K562 (cell line): ENCODE measurements at regions not wholly inside any gene's neighbourhood (a gene's known extent, or its start where the extent isn't known, plus 50 kb on each side); places are given as distances from the start of the nearest gene placed in this dataset.

Experiments
- CCNT2 ChIP-seq: IDR thresholded peaks from 2 replicates; pipeline ENCODE4 v1.6.1; 2011; ENCODE audit warnings: borderline replicate concordance, low read depth, mild to moderate bottlenecking, moderate library complexity, mixed read lengths, low read length; ENCODE audit not compliant: insufficient read length; ENCODE audit errors: extremely low read depth
- CTCF ChIP-seq, 3 experiments: IDR thresholded peaks in 2 of 3; conservative IDR thresholded peaks in 1 of 3; 2 replicates each; pipeline ENCODE4 v1.5.1; 2011 to 2012; ENCODE audit warnings: low read length in 3 of 3, mild to moderate bottlenecking in 3 of 3, control low read depth in 2 of 3, improper control_type of control experiment in 1 of 3, inconsistent platforms in 1 of 3, low read depth in 1 of 3, mixed read lengths in 1 of 3, moderate library complexity in 1 of 3; ENCODE audit not compliant: insufficient read depth in 2 of 3
- CUX1 ChIP-seq: fragments of 200-800 bp; sonication (Bioruptor generic); IDR thresholded peaks from 2 replicates; pipeline ENCODE4 v1.6.1; 2016; ENCODE audit warnings: missing genetic modification characterization, missing compliant biosample characterization
- DDX20 ChIP-seq: fragments of 450-650 bp; IDR thresholded peaks from 2 replicates; pipeline ENCODE4 v1.6.1; 2016; ENCODE audit warnings: missing genetic modification characterization, low read depth, mild to moderate bottlenecking, missing compliant biosample characterization, moderate library complexity
- E2F8 ChIP-seq: fragments of 450-650 bp; IDR thresholded peaks from 2 replicates; pipeline ENCODE4 v1.7.1; 2018; ENCODE audit warnings: mild to moderate bottlenecking, low read depth; ENCODE audit not compliant: partially characterized antibody
- GABPB2 ChIP-seq: fragments of 250-450 bp; sonication (Bioruptor Pico); conservative IDR thresholded peaks from 2 replicates; pipeline ENCODE4 v1.5.1; 2021; ENCODE audit warnings: mild to moderate bottlenecking
- GTF2B ChIP-seq: IDR thresholded peaks from 2 replicates; pipeline ENCODE4 v1.6.1; 2011; ENCODE audit not compliant: insufficient read length; ENCODE audit errors: extremely low read depth
- HDAC6 ChIP-seq: IDR thresholded peaks from 2 replicates; pipeline ENCODE4 v1.6.1; 2012; ENCODE audit warnings: low read depth, mild to moderate bottlenecking, control low read depth, inconsistent platforms, low read length, moderate library complexity
- NR2C2 ChIP-seq, 2 experiments: fragments of 200-800 bp in 1 of 2; sonication (Bioruptor generic) in 1 of 2; sonication (generic) in 1 of 2; formaldehyde crosslinking in 1 of 2; IDR thresholded peaks; 2 replicates each; pipeline versions ENCODE4 v1.6.1 to v1.8.0; 2016 to 2022; ENCODE audit warnings: mild to moderate bottlenecking in 1 of 2, missing compliant biosample characterization in 1 of 2, missing genetic modification characterization in 1 of 2, missing genetic modification reagents in 1 of 2
- NR3C1 ChIP-seq: sonication (generic); formaldehyde crosslinking; IDR thresholded peaks from 2 replicates; pipeline ENCODE4 v1.8.1; 2022; ENCODE audit warnings: missing genetic modification reagents
- PRMT5 ChIP-seq: sonication (generic); formaldehyde crosslinking; IDR thresholded peaks from 2 replicates; pipeline ENCODE4 v1.5.0; 2020; ENCODE audit warnings: missing genetic modification reagents
- RAD21 ChIP-seq, 2 experiments: fragments of 250-450 bp in 1 of 2; fragments of 450-650 bp in 1 of 2; sonication (Bioruptor Pico) in 1 of 2; formaldehyde crosslinking in 1 of 2; IDR thresholded peaks in 1 of 2; conservative IDR thresholded peaks in 1 of 2; 2 replicates each; pipeline versions ENCODE4 v1.4.0 to v1.8.0; 2020 to 2022; ENCODE audit warnings: mild to moderate bottlenecking in 2 of 2, moderate library complexity in 1 of 2
- RB1 ChIP-seq: fragments of 450-650 bp; IDR thresholded peaks from 2 replicates; pipeline ENCODE4 v1.6.1; 2017; ENCODE audit warnings: low read depth, mild to moderate bottlenecking
- ZNF445 ChIP-seq: fragments of 250-450 bp; sonication (Bioruptor Pico); IDR thresholded peaks from 2 replicates; pipeline ENCODE4 v1.4.0; 2020; ENCODE audit warnings: low read depth, mild to moderate bottlenecking, moderate library complexity
- ZNF644 ChIP-seq: fragments of 200-800 bp; sonication (Bioruptor generic); IDR thresholded peaks from 2 replicates; pipeline ENCODE4 v1.6.1; 2016; ENCODE audit warnings: low read depth, missing genetic modification characterization, missing compliant biosample characterization
- ZNF830 ChIP-seq: fragments of 250-450 bp; sonication (Bioruptor Pico); IDR thresholded peaks from 2 replicates; pipeline ENCODE4 v1.5.0; 2021; ENCODE audit warnings: mild to moderate bottlenecking
- ZSCAN29 ChIP-seq: fragments of 450-650 bp; IDR thresholded peaks from 2 replicates; pipeline ENCODE4 v1.6.1; 2017

GRCh38 chr3:10744098-10744465, 71.9 kb upstream of the SLC6A11 start (continued):
- TF ChIP-seq NR3C1 (CRISPR knock-in tag) = no peak
- no peak for TF ChIP-seq CCNT2
- peak; percentile 42 to 70 for TF ChIP-seq RAD21 (CRISPR knock-in tag; conservative IDR thresholded peaks at IDR 0.05 in 1 of 2, IDR thresholded peaks at IDR 0.05 in 1 of 2)
- no peak for TF ChIP-seq ZNF830 (CRISPR knock-in tag)
- TF ChIP-seq ZSCAN29 = no peak
- no peak for TF ChIP-seq HDAC6
- TF ChIP-seq GABPB2 (CRISPR knock-in tag) = no peak
- TF ChIP-seq CUX1 (CRISPR knock-in tag) = no peak
- no peak for TF ChIP-seq ZNF445 (CRISPR knock-in tag)
- TF ChIP-seq RB1 = no peak
- TF ChIP-seq E2F8 = no peak
- peak; percentile 61 to 72 (median 64) for TF ChIP-seq CTCF (IDR thresholded peaks at IDR 0.05 in 2 of 3, conservative IDR thresholded peaks at IDR 0.05 in 1 of 3; ENCODE audit: insufficient read depth in 2 of 3, low read depth in 1 of 3, low read length in 3 of 3)
- no peak for TF ChIP-seq DDX20 (tag)
- TF ChIP-seq NR2C2 (CRISPR knock-in tag; IDR thresholded peaks at IDR 0.05) = no peak
- no peak for TF ChIP-seq NR2C2 (tag; IDR thresholded peaks at IDR 0.05)
- TF ChIP-seq ZNF644 (tag) = no peak
- no peak for TF ChIP-seq GTF2B
- no peak for TF ChIP-seq PRMT5
